Stimulated activated naive CD8-positive, alpha-beta T cell treated with anti-CD3 and anti-CD28 coated beads, Interleukin-15, Interleukin-2, amounts not matched to agents 100 ng/mL and 50 ng/mL, for 24 hours (primary cell): ENCODE measurements at regions not wholly inside any gene's neighbourhood (a gene's known extent, or its start where the extent isn't known, plus 50 kb on each side); places are given as distances from the start of the nearest gene placed in this dataset.

Experiments used
- H3K27ac Mint-ChIP-seq: one replicate; pipeline ENCODE4 v1.8.0; 2021; ENCODE audit warnings: mild to moderate bottlenecking, mixed read lengths
- H3K27me3 Mint-ChIP-seq: one replicate; pipeline ENCODE4 v1.8.0; 2021; ENCODE audit warnings: mixed read lengths
- H3K36me3 Mint-ChIP-seq: one replicate; pipeline ENCODE4 v1.8.0; 2021; ENCODE audit warnings: low read depth, mixed read lengths
- H3K4me1 Mint-ChIP-seq: one replicate; pipeline ENCODE4 v1.8.0; 2021; ENCODE audit warnings: low read depth, mixed read lengths
- H3K4me3 Mint-ChIP-seq: one replicate; pipeline ENCODE4 v1.8.0; 2021; ENCODE audit warnings: mild to moderate bottlenecking, mixed read lengths
- H3K9me3 Mint-ChIP-seq: one replicate; pipeline ENCODE4 v1.8.0; 2021; ENCODE audit warnings: mixed read lengths

- peaks cover 4% of the 10 kb centered on the region for H3K9me3 Mint-ChIP-seq
- H3K27me3 Mint-ChIP-seq = no peaks in the 10 kb centered on the region
- H3K36me3 Mint-ChIP-seq = no peaks in the 10 kb centered on the region
- H3K4me1 Mint-ChIP-seq = peaks cover 4% of the 10 kb centered on the region
- no peak overlapping the region for H3K27ac Mint-ChIP-seq
- no peak overlapping the region for H3K4me3 Mint-ChIP-seq
Observed at GRCh38 chr14:98348505-98348904, 923.5 kb downstream of the BCL11B start.

- no peak overlapping the region for H3K4me3 Mint-ChIP-seq
- H3K4me1 Mint-ChIP-seq = peaks cover 4% of the 10 kb centered on the region
- H3K9me3 Mint-ChIP-seq = peaks cover 4% of the 10 kb centered on the region
- H3K27ac Mint-ChIP-seq = no peak overlapping the region
- no peaks in the 10 kb centered on the region for H3K36me3 Mint-ChIP-seq
- no peaks in the 10 kb centered on the region for H3K27me3 Mint-ChIP-seq
Observed at GRCh38 chr14:98350213-98350612, 921.8 kb downstream of the BCL11B start.

GRCh38 chr14:98364961-98365360 is 907.0 kb downstream of the BCL11B start:
- H3K27me3 Mint-ChIP-seq = no peaks in the 10 kb centered on the region
- no peak overlapping the region for H3K27ac Mint-ChIP-seq
- peaks cover 16% of the 10 kb centered on the region for H3K4me1 Mint-ChIP-seq
- H3K36me3 Mint-ChIP-seq = no peaks in the 10 kb centered on the region
- no peak overlapping the region for H3K4me3 Mint-ChIP-seq
- peaks cover 16% of the 10 kb centered on the region for H3K9me3 Mint-ChIP-seq

- H3K27ac Mint-ChIP-seq = no peak overlapping the region
- no peaks in the 10 kb centered on the region for H3K36me3 Mint-ChIP-seq
- no peak overlapping the region for H3K4me3 Mint-ChIP-seq
- peaks cover 16% of the 10 kb centered on the region for H3K4me1 Mint-ChIP-seq
- H3K9me3 Mint-ChIP-seq = peaks cover 8% of the 10 kb centered on the region
- H3K27me3 Mint-ChIP-seq = no peaks in the 10 kb centered on the region
Observed at GRCh38 chr14:98366429-98366828, 905.6 kb downstream of the BCL11B start.

GRCh38 chr14:98368221-98368620 is 903.8 kb downstream of the BCL11B start:
- Mint-ChIP-seq H3K27ac (no peak overlapping the region), H3K36me3 (no peaks in the 10 kb centered on the region), H3K4me3 (no peak overlapping the region), H3K9me3 (peaks cover 8% of the 10 kb centered on the region), H3K27me3 (no peaks in the 10 kb centered on the region), H3K4me1 (peaks cover 16% of the 10 kb centered on the region)

GRCh38 chr14:98368916-98369315 is 903.1 kb downstream of the BCL11B start:
- Mint-ChIP-seq H3K4me3 (no peak overlapping the region), H3K4me1 (peaks cover 16% of the 10 kb centered on the region), H3K27me3 (no peaks in the 10 kb centered on the region), H3K36me3 (no peaks in the 10 kb centered on the region), H3K27ac (no peak overlapping the region), H3K9me3 (peaks cover 5% of the 10 kb centered on the region)

- Mint-ChIP-seq H3K4me1 (peaks cover 16% of the 10 kb centered on the region), H3K4me3 (no peak overlapping the region), H3K27me3 (no peaks in the 10 kb centered on the region), H3K9me3 (peaks cover 5% of the 10 kb centered on the region), H3K27ac (no peak overlapping the region), H3K36me3 (no peaks in the 10 kb centered on the region)
Observed at GRCh38 chr14:98369344-98369743, 902.7 kb downstream of the BCL11B start.

- H3K27me3 Mint-ChIP-seq = no peaks in the 10 kb centered on the region
- H3K36me3 Mint-ChIP-seq = no peaks in the 10 kb centered on the region
- H3K9me3 Mint-ChIP-seq = peaks cover 5% of the 10 kb centered on the region
- no peak overlapping the region for H3K27ac Mint-ChIP-seq
- H3K4me3 Mint-ChIP-seq = no peak overlapping the region
- H3K4me1 Mint-ChIP-seq = peaks cover 16% of the 10 kb centered on the region
Observed at GRCh38 chr14:98370352-98370751, 901.6 kb downstream of the BCL11B start.

GRCh38 chr14:98371141-98371540 is 900.9 kb downstream of the BCL11B start:
- H3K36me3 Mint-ChIP-seq = no peaks in the 10 kb centered on the region
- H3K27ac Mint-ChIP-seq = no peak overlapping the region
- no peaks in the 10 kb centered on the region for H3K27me3 Mint-ChIP-seq
- H3K4me3 Mint-ChIP-seq = no peak overlapping the region
- H3K9me3 Mint-ChIP-seq = peaks cover 5% of the 10 kb centered on the region
- peaks cover 16% of the 10 kb centered on the region for H3K4me1 Mint-ChIP-seq

GRCh38 chr14:98374136-98374535 is 897.9 kb downstream of the BCL11B start:
- Mint-ChIP-seq H3K27ac (no peak overlapping the region), H3K27me3 (no peaks in the 10 kb centered on the region), H3K9me3 (peaks cover 15% of the 10 kb centered on the region), H3K36me3 (no peaks in the 10 kb centered on the region), H3K4me3 (no peak overlapping the region), H3K4me1 (peaks cover 5% of the 10 kb centered on the region)

GRCh38 chr14:98375566-98375965 is 896.4 kb downstream of the BCL11B start:
- no peak overlapping the region for H3K27ac Mint-ChIP-seq
- H3K9me3 Mint-ChIP-seq = peaks cover 10% of the 10 kb centered on the region
- H3K4me3 Mint-ChIP-seq = no peak overlapping the region
- no peaks in the 10 kb centered on the region for H3K4me1 Mint-ChIP-seq
- no peaks in the 10 kb centered on the region for H3K36me3 Mint-ChIP-seq
- no peaks in the 10 kb centered on the region for H3K27me3 Mint-ChIP-seq

GRCh38 chr14:98379830-98380229 is 892.2 kb downstream of the BCL11B start:
- Mint-ChIP-seq H3K27me3 (no peaks in the 10 kb centered on the region), H3K27ac (no peak overlapping the region), H3K4me3 (no peak overlapping the region), H3K36me3 (no peaks in the 10 kb centered on the region), H3K4me1 (no peaks in the 10 kb centered on the region), H3K9me3 (peaks cover 13% of the 10 kb centered on the region)

- no peaks in the 10 kb centered on the region for H3K4me1 Mint-ChIP-seq
- no peak overlapping the region for H3K27ac Mint-ChIP-seq
- H3K36me3 Mint-ChIP-seq = no peaks in the 10 kb centered on the region
- H3K27me3 Mint-ChIP-seq = no peaks in the 10 kb centered on the region
- H3K9me3 Mint-ChIP-seq = peaks cover 7% of the 10 kb centered on the region
- H3K4me3 Mint-ChIP-seq = no peak overlapping the region
Observed at GRCh38 chr14:98382662-98383061, 889.3 kb downstream of the BCL11B start.

- Mint-ChIP-seq H3K4me3 (no peak overlapping the region), H3K27ac (no peak overlapping the region), H3K9me3 (peaks cover 3% of the 10 kb centered on the region), H3K27me3 (no peaks in the 10 kb centered on the region), H3K36me3 (no peaks in the 10 kb centered on the region), H3K4me1 (no peaks in the 10 kb centered on the region)
Observed at GRCh38 chr14:98385851-98386250, 886.1 kb downstream of the BCL11B start.

GRCh38 chr14:98391061-98391460 is 880.9 kb downstream of the BCL11B start:
- no peaks in the 10 kb centered on the region for H3K4me1 Mint-ChIP-seq
- no peak overlapping the region for H3K27ac Mint-ChIP-seq
- no peak overlapping the region for H3K4me3 Mint-ChIP-seq
- H3K36me3 Mint-ChIP-seq = no peaks in the 10 kb centered on the region
- H3K9me3 Mint-ChIP-seq = peaks cover 1% of the 10 kb centered on the region
- no peaks in the 10 kb centered on the region for H3K27me3 Mint-ChIP-seq

GRCh38 chr14:98393527-98393926 is 878.5 kb downstream of the BCL11B start:
- no peak overlapping the region for H3K27ac Mint-ChIP-seq
- peaks cover 7% of the 10 kb centered on the region for H3K9me3 Mint-ChIP-seq
- H3K4me3 Mint-ChIP-seq = no peak overlapping the region
- H3K36me3 Mint-ChIP-seq = no peaks in the 10 kb centered on the region
- H3K4me1 Mint-ChIP-seq = no peaks in the 10 kb centered on the region
- no peaks in the 10 kb centered on the region for H3K27me3 Mint-ChIP-seq
